ENCODE measurements at regions not wholly inside any gene's neighbourhood (a gene's known extent, or its start where the extent isn't known, plus 50 kb on each side); places are given as distances from the start of the nearest gene placed in this dataset.

DNA sequence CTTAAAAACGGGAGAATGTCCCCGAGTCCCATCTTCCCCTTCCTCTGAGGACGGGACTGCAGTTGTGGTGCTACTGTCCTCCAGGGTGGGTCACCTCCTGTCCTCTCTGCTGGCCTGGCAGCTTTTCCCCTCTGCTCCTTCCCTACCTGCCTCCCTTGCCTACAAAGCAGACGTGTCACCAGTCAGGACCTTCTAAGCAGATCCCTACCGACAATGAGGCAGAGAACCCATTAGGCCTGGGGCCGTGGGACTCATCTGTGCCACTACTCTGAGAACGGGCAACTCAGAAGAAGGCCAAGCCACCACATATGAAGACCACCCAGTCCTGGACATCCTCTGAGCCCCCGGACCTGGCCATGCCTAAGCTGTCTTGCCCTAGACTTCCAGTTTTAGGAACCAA, 103.0 kb upstream of the TEX51 start:
- no peak for DNase-seq

DNA sequence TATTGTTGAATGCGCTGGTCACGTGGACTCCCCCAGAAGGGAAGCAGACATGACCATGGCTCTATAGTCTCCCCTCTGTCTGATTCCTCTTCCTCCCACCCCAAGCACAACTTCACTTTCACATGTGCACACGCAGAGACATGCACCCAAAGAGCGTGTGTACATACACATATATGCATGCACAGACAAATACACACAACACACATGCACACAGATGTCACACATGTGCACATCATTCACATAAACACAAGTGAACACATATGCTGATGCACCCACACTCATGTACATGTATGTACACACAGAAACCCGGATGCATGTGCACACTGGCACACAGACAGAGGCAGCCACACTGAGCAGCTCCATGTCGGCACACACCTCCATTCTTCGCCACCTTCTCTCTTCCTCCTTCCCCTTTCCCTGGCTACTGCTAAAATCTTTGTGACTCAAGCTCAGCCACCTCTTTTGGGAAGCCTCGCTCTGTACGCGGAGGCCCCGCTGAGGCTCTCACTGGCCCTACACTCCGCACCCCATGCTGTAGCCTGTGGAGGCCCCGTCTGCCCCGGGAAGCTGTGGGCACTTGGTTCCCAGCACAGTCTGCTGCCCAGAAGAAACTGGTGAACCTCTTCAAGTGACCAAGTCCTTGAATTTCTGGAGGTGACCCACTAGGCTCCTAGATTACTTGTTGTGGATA, 101.6 kb upstream of the TEX51 start:
- DNase-seq, result no peak

DNA sequence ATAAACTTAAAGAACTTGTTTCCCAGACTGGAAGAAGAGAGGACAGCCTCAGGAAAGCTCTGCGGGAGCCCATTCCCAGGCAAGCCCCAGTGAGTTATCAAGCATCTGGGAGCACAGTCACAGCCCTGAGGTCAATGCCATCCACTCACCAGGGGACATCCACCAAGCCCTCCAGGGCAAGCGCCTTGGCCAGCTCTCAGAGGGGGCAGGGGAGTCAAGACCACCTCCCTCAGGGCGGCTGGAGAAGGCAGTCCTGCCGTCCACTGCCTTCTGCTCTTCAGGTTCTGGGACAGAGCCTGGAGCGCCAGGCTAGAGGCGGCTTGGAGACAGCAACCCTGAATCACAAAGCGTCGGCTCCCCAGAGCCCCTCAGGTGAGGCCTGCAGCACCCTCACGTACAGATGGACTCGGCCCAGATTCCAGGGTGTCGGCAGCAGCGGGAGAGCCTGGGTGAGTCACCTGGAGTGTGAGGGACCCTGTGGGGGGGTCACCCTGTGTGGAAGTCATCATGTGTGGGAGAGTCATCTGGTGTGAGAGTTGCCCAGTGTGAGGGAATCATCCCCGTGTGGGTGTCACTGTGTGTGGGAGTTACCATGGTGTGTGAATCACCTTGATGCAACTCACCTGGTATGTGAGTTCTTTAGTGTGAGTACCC, 100.9 kb upstream of the TEX51 start:
- no peak for DNase-seq

DNA sequence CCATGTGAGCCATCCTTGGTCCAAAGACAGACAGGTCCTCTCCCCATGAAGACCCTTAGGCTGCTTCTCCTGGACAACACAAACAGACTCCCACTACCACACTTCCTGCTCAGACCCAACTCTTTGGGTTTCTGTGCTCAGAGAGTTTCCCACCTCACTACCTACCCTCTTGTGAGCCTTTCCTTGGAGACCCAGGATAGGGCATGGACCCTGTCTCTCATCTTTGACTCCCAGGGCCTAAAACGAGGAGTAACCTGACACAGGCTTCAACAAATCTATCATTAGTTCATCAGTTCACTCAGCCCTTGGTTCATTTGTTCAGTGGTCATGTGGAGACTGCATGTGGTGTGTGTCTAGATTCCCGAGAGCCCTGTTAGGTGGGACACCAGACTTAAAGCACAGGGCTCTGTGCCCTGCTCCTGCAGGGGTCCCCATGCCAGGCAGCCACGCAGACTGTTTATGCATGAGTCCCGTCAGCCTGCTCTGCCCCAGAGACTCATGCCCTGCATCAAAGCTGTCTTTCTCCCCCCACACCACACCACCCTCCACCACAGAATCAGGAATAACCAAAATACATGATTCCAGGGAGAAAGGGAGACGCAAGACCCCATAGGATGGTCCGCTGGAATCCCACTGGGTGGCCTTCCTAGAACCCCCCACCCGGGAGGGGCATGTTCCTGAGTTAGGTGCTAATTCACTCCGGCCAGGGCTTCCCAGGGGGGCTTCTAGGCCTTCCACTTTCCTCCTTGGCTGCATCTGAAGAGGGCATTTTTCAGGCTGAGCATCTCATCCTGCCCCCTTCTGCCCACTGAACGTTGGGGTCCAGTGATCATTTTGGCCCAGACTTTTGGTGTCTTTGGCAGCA, 100.2 kb upstream of the TEX51 start:
- no peak for DNase-seq

DNA sequence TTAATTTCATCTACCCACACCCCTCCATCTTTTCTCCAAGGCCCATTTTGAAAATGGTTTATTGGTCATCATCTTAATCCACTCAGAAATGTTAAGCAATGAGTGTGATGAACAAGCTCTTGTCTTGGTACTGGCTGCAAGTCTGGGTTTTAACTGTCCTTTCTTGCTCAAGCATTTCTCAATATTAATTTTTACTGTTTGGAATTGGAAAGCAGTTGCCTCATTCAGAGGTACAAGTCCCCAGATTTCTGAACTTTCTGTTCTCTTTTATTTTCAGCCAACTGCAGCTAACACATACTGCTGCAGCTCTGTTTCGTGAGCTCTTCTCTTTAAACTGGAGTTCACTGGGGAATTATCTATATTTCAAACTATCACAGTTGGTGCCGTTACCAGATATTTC, 99.4 kb upstream of the TEX51 start:
- DNase-seq, result no peak

DNA sequence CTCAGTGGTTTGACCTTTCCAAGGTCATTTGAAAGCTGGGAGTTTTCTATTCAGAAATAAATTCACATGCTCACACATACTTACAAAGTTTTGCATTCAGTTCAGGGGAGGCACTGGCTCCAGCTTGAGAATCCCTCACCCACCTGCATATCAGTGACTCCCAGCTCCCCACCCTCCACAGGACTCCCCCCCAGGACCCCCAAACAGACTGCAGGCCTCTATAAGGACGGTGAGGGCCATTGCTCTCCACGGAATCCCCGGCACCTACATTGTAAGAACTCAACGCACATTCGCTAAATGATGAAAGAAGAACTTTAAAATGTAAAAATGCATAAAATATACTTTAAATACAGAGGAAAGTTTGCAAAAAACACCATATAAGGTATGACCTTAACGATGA, 97.2 kb upstream of the TEX51 start:
- DNase-seq, result no peak

DNA sequence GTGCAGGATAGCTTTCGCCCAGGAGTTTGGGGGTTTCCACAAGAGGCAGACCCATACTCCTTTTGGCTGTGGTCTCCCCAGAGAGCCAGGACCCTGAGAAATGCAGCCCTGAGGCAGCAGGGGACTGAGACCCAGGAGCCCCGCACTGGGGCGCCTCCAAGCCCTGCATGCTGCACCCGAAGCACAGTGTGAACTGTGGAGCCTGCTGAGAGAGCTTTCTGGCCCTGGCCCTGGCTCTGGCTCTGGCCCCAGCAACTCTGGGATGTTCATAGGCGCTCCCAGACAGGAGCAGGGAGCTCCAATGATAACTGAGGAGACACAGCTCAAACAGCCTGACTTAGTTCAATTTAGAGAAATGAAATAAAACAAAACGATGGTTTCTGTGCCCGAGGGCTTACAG, 96.4 kb upstream of the TEX51 start:
- no peak for DNase-seq

DNA sequence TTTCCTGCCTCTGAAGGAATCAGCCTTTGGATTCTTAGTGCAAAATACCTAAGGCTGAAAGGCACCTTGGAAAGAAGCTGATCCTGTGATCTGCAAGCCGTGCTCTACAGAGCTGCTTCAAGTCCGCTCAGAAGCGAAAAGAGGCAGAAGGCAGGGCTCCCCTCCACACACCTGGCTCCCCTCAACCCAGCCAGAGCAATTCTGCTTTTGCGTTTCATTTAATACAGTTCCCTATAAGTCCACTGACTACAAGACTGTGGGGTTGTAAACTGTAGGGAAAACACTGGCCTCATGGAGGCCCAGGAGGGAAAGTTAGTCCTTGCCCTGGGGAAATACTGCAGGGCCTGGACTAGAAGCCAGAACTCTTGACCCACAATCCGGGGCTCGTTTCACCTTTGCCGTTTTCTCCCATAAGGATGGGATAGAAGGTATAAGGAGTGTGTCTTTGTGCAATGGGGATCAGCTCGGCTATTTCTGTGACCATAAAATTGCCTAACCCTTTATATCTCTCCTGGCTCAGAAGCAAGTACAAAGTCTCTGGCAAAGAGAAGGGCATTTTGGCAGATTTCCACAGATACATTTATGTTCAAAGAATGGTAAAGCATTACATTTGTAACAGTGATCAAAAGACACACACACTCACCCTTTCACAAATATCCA, 95.8 kb upstream of the TEX51 start:
- no peak for DNase-seq

DNA sequence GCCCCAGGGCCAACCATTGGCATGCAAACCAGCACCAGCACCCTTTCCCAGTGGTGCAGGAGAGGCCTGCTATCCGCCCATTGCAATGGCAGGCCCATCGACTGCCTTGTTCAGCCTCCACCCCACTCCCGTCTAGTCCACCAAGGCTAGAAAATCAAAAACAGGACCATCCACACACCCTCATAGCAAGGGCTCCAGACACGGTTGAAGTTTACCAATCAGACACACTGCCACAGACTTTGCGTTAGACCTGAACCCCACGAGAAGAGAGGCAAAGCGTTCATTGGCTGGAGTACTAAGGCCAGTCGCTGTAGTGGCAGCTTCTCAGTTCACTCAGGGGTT, 95.3 kb upstream of the TEX51 start:
- DNase-seq, result no peak

DNA sequence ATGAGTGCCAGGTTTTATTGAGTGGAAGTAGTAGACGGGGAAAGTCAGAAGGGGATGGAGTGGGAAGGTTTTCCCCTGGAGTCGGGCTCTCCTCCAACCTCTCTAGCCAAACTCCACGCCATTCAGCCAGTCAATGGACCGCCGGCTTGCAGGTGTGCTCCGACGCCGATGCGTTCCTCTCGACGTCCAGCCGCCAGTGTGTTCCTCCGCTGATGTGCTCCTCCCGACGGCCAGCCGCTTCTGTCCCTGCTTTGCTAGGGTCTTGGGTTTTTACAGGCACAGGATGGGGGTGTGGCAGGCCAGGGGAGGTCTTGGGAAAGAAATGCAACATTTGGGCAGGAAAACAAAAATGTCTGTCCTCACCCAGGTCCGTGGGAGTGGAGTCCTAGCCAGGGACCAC, 94.3 kb upstream of the TEX51 start:
- no peak for DNase-seq

DNA sequence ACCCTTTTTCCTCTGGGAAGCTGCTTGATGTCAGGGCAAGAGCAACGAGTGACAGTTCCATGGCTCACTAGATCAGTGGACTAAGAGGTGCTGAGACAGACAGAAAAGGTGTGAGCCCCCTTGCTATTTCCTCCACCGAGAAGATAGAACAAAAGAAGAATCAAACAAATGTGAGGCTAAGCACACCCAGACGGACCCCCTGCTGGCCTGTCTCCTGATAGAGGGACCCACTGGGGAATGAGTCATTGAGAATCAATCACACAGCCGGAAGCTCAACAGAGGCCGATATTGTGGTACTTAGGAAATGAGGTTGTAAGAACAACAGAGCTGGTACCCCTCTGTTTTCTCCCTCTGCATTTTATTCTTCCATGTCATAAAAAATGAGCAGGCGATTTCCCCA, 89.8 kb upstream of the TEX51 start:
- no peak for DNase-seq

DNA sequence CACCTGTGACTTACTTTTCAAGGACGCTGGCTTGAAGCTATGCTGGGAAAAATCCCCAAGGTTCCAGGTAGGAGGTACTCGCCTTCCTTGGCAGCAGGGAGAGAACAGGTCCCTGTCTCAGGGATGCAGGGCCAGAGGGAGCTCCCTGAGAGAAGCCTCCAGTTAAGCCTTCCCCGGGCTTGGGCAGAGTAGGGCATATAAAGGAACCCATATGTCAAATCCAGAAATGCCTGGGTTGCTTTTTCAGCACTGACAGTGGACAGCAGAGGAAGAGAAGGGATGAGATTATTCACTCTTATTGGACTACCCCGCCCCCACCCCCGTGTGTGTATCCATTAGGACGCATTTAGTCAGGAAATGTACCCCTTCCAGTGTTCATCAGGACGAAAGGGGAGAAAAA, 89.3 kb upstream of the TEX51 start:
- DNase-seq, result no peak

DNA sequence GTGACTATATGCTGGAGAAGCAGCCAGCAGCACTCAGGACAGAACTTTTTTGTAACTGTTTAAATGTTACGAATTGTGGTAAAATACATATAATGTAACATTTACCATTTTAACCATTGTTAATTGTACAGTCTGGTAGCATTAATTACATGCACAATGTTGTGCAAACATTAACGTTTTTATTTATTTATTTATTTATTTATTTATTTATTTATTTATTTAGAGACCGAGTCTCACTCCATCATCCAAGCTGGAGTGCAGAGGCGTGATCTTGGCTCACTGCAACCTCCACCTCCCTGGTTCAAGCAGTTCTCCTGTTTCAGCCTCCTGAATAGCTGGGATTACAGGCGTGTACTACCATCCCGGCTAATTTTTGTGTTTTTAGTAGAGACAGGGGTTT, 88.7 kb upstream of the TEX51 start:
- no peak for DNase-seq

DNA sequence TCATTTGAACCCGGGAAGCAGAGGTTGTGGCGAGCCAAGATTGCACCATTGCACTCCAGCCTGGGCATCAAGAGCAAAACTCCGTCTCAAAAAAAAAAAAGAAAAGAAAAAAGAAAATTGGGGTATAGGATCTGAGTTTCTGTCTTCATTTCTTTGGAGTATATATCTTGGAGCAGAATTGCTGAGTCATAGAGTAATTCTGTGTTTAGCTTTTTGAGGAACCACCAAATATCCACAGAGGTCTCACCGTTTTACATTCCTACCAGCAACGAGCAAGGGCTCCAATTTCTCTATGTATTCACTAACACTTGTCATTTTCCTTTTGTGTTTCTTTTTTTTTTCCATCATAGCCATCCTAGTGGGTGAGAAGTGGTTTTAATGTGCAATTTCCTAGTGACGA, 87.6 kb upstream of the TEX51 start:
- no peak for DNase-seq

DNA sequence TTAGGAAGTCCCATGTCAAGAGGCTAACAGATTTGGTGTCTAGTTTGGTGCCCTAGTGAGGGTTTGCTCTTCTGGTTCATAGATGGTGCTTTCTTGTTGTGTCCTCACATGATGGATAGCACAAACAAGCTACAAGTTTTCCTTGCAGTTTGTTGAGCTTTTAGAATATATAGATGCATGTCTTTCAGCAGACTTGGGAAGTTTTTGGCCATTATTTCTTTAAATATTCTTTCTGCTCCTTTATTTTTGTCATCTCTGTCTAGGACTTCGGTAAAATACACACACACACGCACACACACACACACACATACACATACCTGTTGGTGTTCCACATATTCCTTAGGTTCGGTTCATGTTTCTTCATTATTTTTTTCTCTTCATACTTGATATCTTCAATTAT, 81.5 kb upstream of the TEX51 start:
- DNase-seq, result no peak

DNA sequence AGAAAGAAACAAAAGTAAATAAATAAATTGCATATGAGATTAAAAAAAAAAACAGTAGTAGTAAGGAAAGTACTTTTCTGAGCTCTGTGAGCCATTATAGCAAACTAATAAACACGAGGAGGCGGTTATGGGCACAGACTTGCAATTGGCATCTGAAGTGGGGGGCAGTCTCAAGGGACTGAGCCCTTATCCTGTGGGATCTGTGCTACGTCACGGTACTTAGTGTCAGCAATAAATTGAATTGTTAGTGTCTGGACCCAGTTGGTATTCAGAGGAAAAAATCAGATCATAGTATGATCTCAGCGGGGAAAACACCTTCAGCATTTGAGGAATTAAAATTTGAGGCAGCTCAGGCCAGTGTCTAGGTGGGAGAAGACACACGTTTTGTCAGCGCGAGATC, 76.6 kb upstream of the TEX51 start:
- no peak for DNase-seq

DNA sequence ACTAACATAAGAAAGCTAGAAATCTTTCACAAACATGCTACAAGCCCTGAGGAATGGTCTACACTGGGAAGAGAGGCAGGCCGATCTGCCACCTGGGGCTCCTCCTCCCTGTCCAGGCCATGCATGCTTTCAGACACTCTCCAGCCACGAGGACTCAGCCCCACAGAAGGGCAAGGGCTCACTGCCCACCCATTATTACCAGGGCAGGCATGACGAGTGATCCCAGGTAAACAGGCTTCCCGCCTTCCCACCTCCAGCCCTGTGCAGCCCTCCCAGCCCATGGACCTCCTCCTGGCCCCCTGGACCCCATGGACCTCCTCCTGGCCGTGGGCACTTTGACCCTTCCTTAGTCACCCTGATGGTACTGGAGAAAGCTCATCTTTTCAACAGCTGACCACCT, 75.8 kb upstream of the TEX51 start:
- no peak for DNase-seq

DNA sequence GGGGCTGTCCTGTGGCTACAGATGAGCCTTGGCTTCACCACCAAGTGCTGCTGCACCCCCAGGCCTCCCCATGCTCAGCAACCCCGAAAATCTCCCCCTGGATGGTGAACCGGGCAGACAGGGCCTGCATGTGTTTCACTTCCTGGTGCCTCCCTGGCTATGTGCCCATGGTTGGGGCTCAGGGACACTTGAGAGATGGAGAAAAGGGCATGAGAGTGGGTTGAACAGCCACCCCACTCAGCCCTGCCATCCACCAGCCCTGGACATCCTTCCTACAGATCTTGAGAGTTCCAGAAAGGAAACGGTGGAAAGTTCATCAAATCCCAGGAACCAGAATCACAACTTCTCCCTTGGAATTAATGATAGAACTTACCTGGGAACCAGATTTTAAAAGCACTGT, 74.7 kb upstream of the TEX51 start:
- no peak for DNase-seq

DNA sequence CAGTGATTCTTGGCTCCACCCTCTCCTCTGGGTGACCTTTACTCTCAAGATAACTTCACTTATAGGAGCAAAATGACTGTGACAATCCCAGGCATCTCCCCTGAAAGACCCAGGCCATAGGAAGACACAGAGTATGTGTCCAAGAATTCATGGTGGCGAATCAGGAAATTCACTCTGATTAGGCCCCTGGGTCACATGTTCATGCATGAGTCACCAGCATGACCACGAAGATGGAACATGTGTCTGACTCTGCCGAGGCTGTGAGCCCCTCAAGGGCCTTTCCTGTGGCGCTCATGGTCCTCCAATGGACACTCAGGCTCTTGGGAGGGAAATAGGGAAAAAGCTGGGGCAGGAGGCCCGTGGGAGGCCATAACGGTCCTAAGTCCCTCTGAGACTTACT, 74.0 kb upstream of the TEX51 start:
- DNase-seq, result no peak

DNA sequence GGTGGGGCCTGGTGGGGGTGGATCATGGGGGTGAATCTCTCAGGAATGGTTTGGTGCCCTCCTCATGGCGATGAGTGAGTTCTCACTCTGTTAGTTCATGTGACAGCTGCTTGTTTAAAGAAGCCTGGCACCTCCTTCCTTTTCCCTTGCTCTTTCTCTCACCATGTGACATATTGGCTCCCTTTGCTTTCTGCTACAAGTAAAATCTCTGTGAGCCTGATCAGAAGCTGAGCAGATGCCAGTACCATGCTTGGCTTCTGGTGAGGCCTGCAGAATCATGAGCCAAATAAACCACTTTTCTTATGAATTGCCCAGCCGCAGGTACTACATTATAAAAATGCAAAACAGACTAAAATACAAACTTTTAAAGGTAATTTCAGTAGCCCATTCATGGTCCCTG, 73.4 kb upstream of the TEX51 start:
- DNase-seq, result no peak

DNA sequence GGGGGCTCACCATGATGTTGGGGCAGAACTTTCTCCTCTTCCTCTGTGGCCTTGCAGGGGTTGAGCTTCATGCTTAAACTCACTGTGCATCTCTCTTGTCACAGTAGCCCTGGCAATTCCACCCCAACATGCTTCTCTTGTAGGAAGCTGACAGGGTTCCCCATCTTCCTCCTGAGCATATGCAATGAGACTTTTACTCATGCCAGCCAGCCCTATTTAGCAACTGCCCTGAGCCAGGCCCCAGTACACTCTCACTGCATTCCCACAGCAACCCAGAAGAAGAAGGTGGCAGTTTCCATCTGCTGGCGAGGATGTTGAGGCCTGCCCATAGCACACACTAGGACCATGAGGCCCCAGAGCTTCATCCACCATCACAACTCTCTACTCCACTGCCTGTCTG, 72.2 kb upstream of the TEX51 start:
- DNase-seq, result no peak

DNA sequence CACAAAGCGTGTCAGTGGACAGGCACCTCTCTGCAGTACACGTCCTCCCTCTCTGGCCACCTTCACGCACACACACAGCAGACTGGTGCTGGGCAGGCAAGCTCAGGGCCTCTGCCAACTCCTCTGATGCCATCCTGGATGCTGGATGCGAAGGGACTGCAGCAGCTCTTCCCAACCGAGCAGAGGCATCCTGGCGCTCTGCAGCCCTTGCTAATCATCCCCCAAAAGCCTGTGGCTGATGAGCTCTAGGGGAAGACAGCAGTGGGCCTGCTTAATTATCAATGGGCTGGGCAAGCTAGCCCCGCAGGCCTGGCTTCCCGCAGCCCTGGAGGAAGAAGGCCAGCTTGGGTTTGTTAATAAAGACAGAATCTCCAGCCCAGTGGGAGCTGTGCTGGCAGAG, 71.3 kb upstream of the TEX51 start:
- DNase-seq, result no peak

DNA sequence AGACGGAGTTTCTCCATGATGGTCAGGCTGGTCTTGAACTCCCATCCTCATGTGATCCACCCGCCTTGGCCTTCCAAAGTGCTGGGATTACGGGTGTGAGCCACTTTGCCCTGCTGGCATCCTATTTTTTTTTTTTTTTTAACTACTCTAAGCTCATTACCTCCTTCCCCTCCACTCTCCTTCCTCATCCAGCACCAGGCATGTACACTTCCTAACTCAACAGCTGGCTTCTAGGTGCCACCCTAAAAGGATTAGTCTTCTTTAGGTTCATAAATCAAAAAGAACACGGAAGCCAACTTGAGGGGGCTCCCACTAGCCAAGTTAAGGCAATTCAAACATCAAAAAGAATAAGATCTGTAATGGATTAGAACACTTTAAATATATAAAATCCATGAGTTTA, 70.6 kb upstream of the TEX51 start:
- DNase-seq, result no peak

DNA sequence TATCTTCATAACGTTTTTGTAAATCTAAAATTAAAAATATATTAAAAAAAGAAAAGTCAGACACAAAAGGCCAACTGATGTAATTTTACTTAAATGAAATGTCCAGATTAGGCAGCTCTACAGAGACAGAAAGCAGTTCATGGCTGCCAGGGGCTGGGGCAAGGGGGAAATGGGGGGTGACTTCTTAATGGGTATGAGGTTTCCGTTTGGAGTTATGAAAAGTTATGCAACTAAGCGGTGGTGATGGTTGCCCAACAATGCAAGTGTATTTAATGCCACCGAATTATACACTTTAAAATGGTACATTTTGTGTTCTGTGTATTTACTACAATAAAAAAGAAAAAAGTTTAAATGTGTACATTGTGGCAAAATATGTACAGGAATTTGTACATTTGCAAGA, 70.2 kb upstream of the TEX51 start:
- DNase-seq, result no peak
